Heart left ventricle (tissue), 13 donors: ENCODE measurements at regions not wholly inside any gene's neighbourhood (a gene's known extent, or its start where the extent isn't known, plus 50 kb on each side); places are given as distances from the start of the nearest gene placed in this dataset.

ENCODE experiments used
- POLR2A ChIP-seq, 2 donors: fragments of 450-650 bp; IDR thresholded peaks; one replicate each; pipeline ENCODE4 v1.6.1; 2017; ENCODE audit warnings: antibody characterized with exemption in 2 of 2, mild to moderate bottlenecking in 2 of 2, moderate library complexity in 2 of 2
- TF ChIP-seq, protein P1 (sequence below), 12 donors: fragments of 200-600 bp; sonication (generic) in 4 of 12; IDR thresholded peaks; one replicate each; pipeline versions ENCODE4 v1.5.0 to v1.8.0; 2018 to 2022; ENCODE audit warnings: antibody characterized with exemption in 12 of 12, mild to moderate bottlenecking in 5 of 12
- donor health status: ischemic (EF 13 %, LVEDD 7.1; RV severe dilation, severe dysfunction).
- donor health status: DM: no; HTN: yes; CAD: no.
- donor health status: DM: no; HTN: no; CAD: no.
- donor health status: ischemic (EF 25% LVEDD 6.9; RV normal size, moderate dysfunction).
- donor health status: ischemic (EF 25% LVEDD 5.7; RV mildly dilated, moderate dysfunction).
- donor health status: ischemic (EF 35%, LVEDD 5.7; RV mildly dilated, moderate dysfunction).
- donor health status: nonischemic (EF 11% LVEDD 7.7; RV severe dilation, severe dysfunction).
- donor health status: DM: yes; HTN: yes; CAD: no.
- donor health status: PGD.
- donor health status: ischemic (EF 29% LVEDD 5.4; RV normal size, mild dysfunction).
- donor health status: nonischemic (EF 23%, LVEDD 6.1; RV moderate dilation, normal function).

DNA sequence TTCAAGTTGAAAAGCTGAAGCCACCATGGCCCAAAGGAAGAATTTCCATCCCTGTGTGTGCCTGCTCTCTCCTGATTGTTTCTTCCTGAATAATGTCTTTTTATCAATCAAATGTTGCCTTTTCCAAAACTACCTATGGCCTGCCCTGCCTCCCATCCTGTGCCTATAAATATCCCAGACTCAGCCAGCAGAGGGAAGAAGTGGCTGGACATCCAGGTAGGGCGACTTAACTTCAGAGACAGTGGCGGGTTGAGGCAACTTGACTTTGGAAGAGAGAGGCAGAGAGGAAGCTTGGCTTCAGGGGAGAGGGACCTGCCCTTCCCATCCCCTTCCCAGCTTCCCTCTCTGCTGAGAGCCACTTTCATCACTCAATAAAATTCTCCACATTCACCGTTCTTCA lies 133.0 kb downstream of the LCA5 start:
- TF ChIP-seq, protein P1, sequence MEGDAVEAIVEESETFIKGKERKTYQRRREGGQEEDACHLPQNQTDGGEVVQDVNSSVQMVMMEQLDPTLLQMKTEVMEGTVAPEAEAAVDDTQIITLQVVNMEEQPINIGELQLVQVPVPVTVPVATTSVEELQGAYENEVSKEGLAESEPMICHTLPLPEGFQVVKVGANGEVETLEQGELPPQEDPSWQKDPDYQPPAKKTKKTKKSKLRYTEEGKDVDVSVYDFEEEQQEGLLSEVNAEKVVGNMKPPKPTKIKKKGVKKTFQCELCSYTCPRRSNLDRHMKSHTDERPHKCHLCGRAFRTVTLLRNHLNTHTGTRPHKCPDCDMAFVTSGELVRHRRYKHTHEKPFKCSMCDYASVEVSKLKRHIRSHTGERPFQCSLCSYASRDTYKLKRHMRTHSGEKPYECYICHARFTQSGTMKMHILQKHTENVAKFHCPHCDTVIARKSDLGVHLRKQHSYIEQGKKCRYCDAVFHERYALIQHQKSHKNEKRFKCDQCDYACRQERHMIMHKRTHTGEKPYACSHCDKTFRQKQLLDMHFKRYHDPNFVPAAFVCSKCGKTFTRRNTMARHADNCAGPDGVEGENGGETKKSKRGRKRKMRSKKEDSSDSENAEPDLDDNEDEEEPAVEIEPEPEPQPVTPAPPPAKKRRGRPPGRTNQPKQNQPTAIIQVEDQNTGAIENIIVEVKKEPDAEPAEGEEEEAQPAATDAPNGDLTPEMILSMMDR (IDR thresholded peaks at IDR 0.05) = no peak
- no peak for TF ChIP-seq POLR2A (IDR thresholded peaks at IDR 0.05)
